GM12878 (cell line): ENCODE measurements at regions not wholly inside any gene's neighbourhood (a gene's known extent, or its start where the extent isn't known, plus 50 kb on each side); places are given as distances from the start of the nearest gene placed in this dataset.

ENCODE experiments used
- ATAC-seq: fragments of 200-7000 bp; cut with Tn5 transposase; 3 replicates; pipeline ENCODE4 v1.9.1; 2020; ENCODE audit warnings: mild to moderate bottlenecking, moderate library complexity
- BruUV-seq: library from RNA; stranded (reverse); fragments of 400-500 nt; replicated peaks from 2 replicates; lab custom pipeline; 2021; lab: Mats Ljungman, UMichigan
- CTCF ChIA-PET: fragments of 300-600 bp; sonication (Branson Sonifier 250); formaldehyde crosslinking; extraction: SDS; loops from one replicate; lab custom pipeline; 2021; ENCODE audit warnings: inconsistent platforms; lab: Yijun Ruan, JAX
- POLR2A ChIA-PET: fragments of 350-600 bp; formaldehyde crosslinking; extraction: SDS; loops from one replicate; lab custom pipeline; 2021; ENCODE audit warnings: inconsistent platforms; lab: Charles Lee
- RAD21 ChIA-PET: fragments of 300-600 bp; sonication (Branson Sonifier 250); formaldehyde crosslinking; loops from one replicate; lab custom pipeline; 2023; ENCODE audit warnings: antibody characterized with exemption; ENCODE audit not compliant: unreplicated experiment; lab: Charles Lee
- SMC1A ChIA-PET: fragments of 300-600 bp; sonication (Branson Sonifier 250); formaldehyde crosslinking; loops from one replicate; lab custom pipeline; 2023; ENCODE audit not compliant: unreplicated experiment, uncharacterized antibody; lab: Charles Lee
- DNase-seq: peaks from one replicate; pipeline ENCODE4 v3.0.0-alpha.2; 2011; ENCODE audit warnings: low read depth, low spot score
- FAIRE-seq: peaks from 3 replicates; lab custom pipeline; 2011; peaks lifted over from hg19 to GRCh38; lab: Jason Lieb, UNC
- H2AFZ ChIP-seq: 2 replicates; pipeline ENCODE4 v1.6.0; 2011; ENCODE audit warnings: low read depth, low read length, control low read depth; ENCODE audit not compliant: control insufficient read depth
- H3K27ac ChIP-seq: 2 replicates; pipeline ENCODE4 v1.5.1; 2011; ENCODE audit warnings: control low read depth; ENCODE audit not compliant: control insufficient read depth, insufficient read depth
- H3K27me3 ChIP-seq, 2 experiments: replicated peaks in 1 of 2; 2 replicates each; pipeline versions ENCODE4 v1.6.0 to v1.6.1; 2011; ENCODE audit warnings: low read length in 1 of 2; ENCODE audit not compliant: control insufficient read depth in 2 of 2, insufficient read depth in 2 of 2
- H3K36me3 ChIP-seq, 2 experiments: 2 replicates each; pipeline ENCODE4 v1.5.1; 2011; ENCODE audit warnings: low read length in 1 of 2; ENCODE audit not compliant: control insufficient read depth in 2 of 2, insufficient read depth in 2 of 2
- H3K4me1 ChIP-seq: 2 replicates; pipeline ENCODE4 v1.6.1; 2011; ENCODE audit warnings: mild to moderate bottlenecking, low read length, moderate library complexity, mixed read lengths; ENCODE audit not compliant: control insufficient read depth, insufficient read depth
- H3K4me2 ChIP-seq: 2 replicates; pipeline ENCODE4 v1.6.0; 2011; ENCODE audit warnings: control low read depth; ENCODE audit not compliant: control insufficient read depth, insufficient read depth
- H3K4me3 ChIP-seq: fragments of 200-600 bp; sonication (generic); 2 replicates; pipeline ENCODE4 v1.5.1; 2016
- H3K79me2 ChIP-seq: 2 replicates; pipeline ENCODE4 v1.6.0; 2011; ENCODE audit warnings: low read length; ENCODE audit not compliant: control insufficient read depth, insufficient read depth
- H3K9ac ChIP-seq: 2 replicates; pipeline ENCODE4 v1.8.0; 2011; ENCODE audit warnings: low read length, control low read depth, mixed read lengths; ENCODE audit not compliant: control insufficient read depth, insufficient read depth
- H3K9me3 ChIP-seq: replicated peaks from 3 replicates; pipeline ENCODE4 v1.5.1; 2011; ENCODE audit warnings: mild to moderate bottlenecking, low read length; ENCODE audit not compliant: control insufficient read depth, insufficient read depth
- H4K20me1 ChIP-seq: 2 replicates; pipeline ENCODE4 v1.6.0; 2011; ENCODE audit not compliant: control insufficient read depth, insufficient read depth
- CBX3 ChIP-seq: fragments of 200-600 bp; sonication (generic); IDR thresholded peaks from 2 replicates; pipeline ENCODE4 v1.6.1; 2016; ENCODE audit warnings: low read depth, borderline replicate concordance
- IKZF1 ChIP-seq: fragments of 450-650 bp; conservative IDR thresholded peaks from 2 replicates; pipeline ENCODE4 v1.6.1; 2017; ENCODE audit warnings: antibody characterized with exemption, mild to moderate bottlenecking
- MTA2 ChIP-seq: fragments of 450-650 bp; IDR thresholded peaks from 2 replicates; pipeline ENCODE4 v1.6.1; 2016; ENCODE audit warnings: low read depth, mild to moderate bottlenecking, moderate library complexity
- POLR2A ChIP-seq: IDR thresholded peaks from 2 replicates; pipeline ENCODE4 v1.6.1; 2011; ENCODE audit warnings: low read depth, mild to moderate bottlenecking, low read length
- SREBF2 ChIP-seq: IDR thresholded peaks from 2 replicates; pipeline ENCODE4 v1.6.1; 2012; ENCODE audit warnings: mild to moderate bottlenecking, low read length
- SRF ChIP-seq, 2 experiments: IDR thresholded peaks; 2 replicates each; pipeline ENCODE4 v1.6.1; 2011; ENCODE audit warnings: low read depth in 2 of 2, low read length in 2 of 2, mild to moderate bottlenecking in 1 of 2, moderate library complexity in 1 of 2
- TCF12 ChIP-seq: IDR thresholded peaks from 2 replicates; pipeline ENCODE4 v1.6.1; 2011; ENCODE audit warnings: low read depth, mild to moderate bottlenecking, low read length
- ZNF24 ChIP-seq: fragments of 450-650 bp; IDR thresholded peaks from 2 replicates; pipeline ENCODE4 v1.6.1; 2017; ENCODE audit warnings: antibody characterized with exemption, mild to moderate bottlenecking
- WGBS: methylation state at CpG from one replicate; pipeline ENCODE4 v1.1.6; 2016; ENCODE audit warnings: low lambda C conversion rate; ENCODE audit not compliant: insufficient replicate concordance, insufficient coverage; ENCODE audit errors: missing lambda C conversion rate; 5-methylcytosine and 5-hydroxymethylcytosine counted together
- in situ Hi-C: fragments of 300-500 bp; cut with MboI; formaldehyde crosslinking; loops from 9 replicates; pipeline ENCODE4 v1.14.3; 2018; ENCODE audit warnings: mixed read lengths
- intact Hi-C: fragments of 100-400 bp; cut with micrococcal nuclease; formaldehyde crosslinking; loops from one replicate; pipeline ENCODE4 v1.14.2; 2022; ENCODE audit not compliant: unreplicated experiment
- TF ChIP-seq, protein P1 (sequence below): fragments of 450-650 bp; IDR thresholded peaks from 2 replicates; pipeline ENCODE4 v1.6.1; 2014; ENCODE audit warnings: mild to moderate bottlenecking
- TF ChIP-seq, protein P2 (sequence below): fragments of 150-350 bp; IDR thresholded peaks from 2 replicates; pipeline ENCODE4 v1.6.1; 2016; ENCODE audit warnings: low read depth, low read length

DNA sequence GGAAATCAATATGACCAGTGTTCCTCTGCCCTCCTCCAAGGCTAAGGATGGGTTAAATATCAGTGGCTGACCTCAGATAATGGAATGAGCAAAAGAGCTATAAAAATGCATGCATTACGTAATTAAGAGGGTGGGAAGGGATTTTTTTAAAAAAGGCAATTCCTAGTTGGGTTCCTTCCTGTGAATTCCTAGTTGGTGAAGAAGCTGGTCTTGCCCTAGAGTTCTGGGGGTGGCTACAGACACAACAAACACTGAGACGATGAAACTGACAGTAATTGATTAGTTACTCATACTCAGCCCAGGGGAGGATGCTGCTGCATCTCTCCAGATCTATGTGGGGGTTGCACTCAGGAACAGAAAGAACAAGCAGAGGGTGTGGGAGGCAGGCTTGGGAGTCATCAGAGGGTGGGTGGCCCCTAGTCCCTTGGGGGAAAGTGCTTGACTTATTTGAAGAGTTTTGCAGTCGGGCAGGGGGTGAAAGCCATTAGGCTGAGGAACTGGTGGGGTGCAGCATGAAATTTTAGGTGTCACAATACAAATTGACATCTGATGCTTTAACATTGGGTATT lies 662.0 kb upstream of the FRG1 start:
- Histone ChIP-seq H3K4me2 (no peak overlapping the region), H4K20me1 (no peaks in the 10 kb centered on the region), H3K9ac (no peak overlapping the region), H3K36me3 (no peaks in the 10 kb centered on the region), H3K79me2 (no peaks in the 10 kb centered on the region), H2AFZ (no peak overlapping the region), H3K9me3 (no peaks in the 10 kb centered on the region), H3K27ac (no peak overlapping the region), H3K4me1 (no peaks in the 10 kb centered on the region), H3K4me3 (no peak overlapping the region), H3K27me3 (no peaks in the 10 kb centered on the region)
- in situ Hi-C loops (no loop called here), intact Hi-C loops (no loop called here)
- ATAC-seq (no peak), DNase-seq (no peak), FAIRE-seq (no peak)
- ChIA-PET SMC1A (no interaction called here), POLR2A (no interaction called here), RAD21 (no interaction called here), CTCF (no interaction called here)
- WGBS: 0% methylated on average over 3 of the region's 3 CpGs
- BruUV-seq: no TSS peak
- TF ChIP-seq TCF12: no peak
- TF ChIP-seq POLR2A: no peak
- no peak for TF ChIP-seq ZNF24
- TF ChIP-seq SRF (IDR thresholded peaks at IDR 0.05; ENCODE audit: low read depth in 2 of 2, low read length in 2 of 2): no peak
- no peak for TF ChIP-seq CBX3
- no peak for TF ChIP-seq SREBF2
- TF ChIP-seq MTA2: no peak
- TF ChIP-seq, protein P1, sequence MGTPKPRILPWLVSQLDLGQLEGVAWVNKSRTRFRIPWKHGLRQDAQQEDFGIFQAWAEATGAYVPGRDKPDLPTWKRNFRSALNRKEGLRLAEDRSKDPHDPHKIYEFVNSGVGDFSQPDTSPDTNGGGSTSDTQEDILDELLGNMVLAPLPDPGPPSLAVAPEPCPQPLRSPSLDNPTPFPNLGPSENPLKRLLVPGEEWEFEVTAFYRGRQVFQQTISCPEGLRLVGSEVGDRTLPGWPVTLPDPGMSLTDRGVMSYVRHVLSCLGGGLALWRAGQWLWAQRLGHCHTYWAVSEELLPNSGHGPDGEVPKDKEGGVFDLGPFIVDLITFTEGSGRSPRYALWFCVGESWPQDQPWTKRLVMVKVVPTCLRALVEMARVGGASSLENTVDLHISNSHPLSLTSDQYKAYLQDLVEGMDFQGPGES: no peak
- TF ChIP-seq IKZF1: no peak
- TF ChIP-seq, protein P2, sequence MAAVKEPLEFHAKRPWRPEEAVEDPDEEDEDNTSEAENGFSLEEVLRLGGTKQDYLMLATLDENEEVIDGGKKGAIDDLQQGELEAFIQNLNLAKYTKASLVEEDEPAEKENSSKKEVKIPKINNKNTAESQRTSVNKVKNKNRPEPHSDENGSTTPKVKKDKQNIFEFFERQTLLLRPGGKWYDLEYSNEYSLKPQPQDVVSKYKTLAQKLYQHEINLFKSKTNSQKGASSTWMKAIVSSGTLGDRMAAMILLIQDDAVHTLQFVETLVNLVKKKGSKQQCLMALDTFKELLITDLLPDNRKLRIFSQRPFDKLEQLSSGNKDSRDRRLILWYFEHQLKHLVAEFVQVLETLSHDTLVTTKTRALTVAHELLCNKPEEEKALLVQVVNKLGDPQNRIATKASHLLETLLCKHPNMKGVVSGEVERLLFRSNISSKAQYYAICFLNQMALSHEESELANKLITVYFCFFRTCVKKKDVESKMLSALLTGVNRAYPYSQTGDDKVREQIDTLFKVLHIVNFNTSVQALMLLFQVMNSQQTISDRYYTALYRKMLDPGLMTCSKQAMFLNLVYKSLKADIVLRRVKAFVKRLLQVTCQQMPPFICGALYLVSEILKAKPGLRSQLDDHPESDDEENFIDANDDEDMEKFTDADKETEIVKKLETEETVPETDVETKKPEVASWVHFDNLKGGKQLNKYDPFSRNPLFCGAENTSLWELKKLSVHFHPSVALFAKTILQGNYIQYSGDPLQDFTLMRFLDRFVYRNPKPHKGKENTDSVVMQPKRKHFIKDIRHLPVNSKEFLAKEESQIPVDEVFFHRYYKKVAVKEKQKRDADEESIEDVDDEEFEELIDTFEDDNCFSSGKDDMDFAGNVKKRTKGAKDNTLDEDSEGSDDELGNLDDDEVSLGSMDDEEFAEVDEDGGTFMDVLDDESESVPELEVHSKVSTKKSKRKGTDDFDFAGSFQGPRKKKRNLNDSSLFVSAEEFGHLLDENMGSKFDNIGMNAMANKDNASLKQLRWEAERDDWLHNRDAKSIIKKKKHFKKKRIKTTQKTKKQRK: no peak
